H1 (cell line): ENCODE measurements at regions not wholly inside any gene's neighbourhood (a gene's known extent, or its start where the extent isn't known, plus 50 kb on each side); places are given as distances from the start of the nearest gene placed in this dataset.

Experiments
- CTCF ChIA-PET: fragments of 300-600 bp; sonication (Branson Sonifier 250); formaldehyde crosslinking; loops from one replicate; lab custom pipeline; 2021; ENCODE audit not compliant: partially characterized antibody; lab: Charles Lee
- POLR2A ChIA-PET: fragments of 300-600 bp; sonication (Branson Sonifier 250); formaldehyde crosslinking; loops from one replicate; lab custom pipeline; 2021; ENCODE audit warnings: inconsistent platforms; ENCODE audit not compliant: partially characterized antibody; lab: Charles Lee
- DNase-seq, 2 experiments: peaks; one replicate each; pipeline versions ENCODE4 v3.0.0 to v3.0.0-alpha.2; 2010 to 2022; ENCODE audit warnings: low spot score in 2 of 2, low read depth in 1 of 2, mixed read lengths in 1 of 2
- FAIRE-seq: peaks from 2 replicates; lab custom pipeline; 2011; peaks lifted over from hg19 to GRCh38; lab: Jason Lieb, UNC
- H2AFZ ChIP-seq: 2 replicates; pipeline ENCODE4 v1.8.1; 2012; ENCODE audit warnings: low read length, inconsistent platforms
- H2AK5ac ChIP-seq: 2 replicates; pipeline ENCODE4 v1.6.1; 2013; ENCODE audit warnings: low read depth, low read length
- H2BK120ac ChIP-seq: replicated peaks from 2 replicates; pipeline ENCODE3; 2013; ENCODE audit warnings: low read depth, low read length, inconsistent platforms
- H2BK12ac ChIP-seq: 2 replicates; pipeline ENCODE4 v1.6.1; 2013; ENCODE audit warnings: low read depth, low read length
- H2BK15ac ChIP-seq: 2 replicates; pipeline ENCODE4 v1.6.1; 2013; ENCODE audit warnings: low read length
- H2BK20ac ChIP-seq: 2 replicates; pipeline ENCODE4 v1.6.1; 2013; ENCODE audit warnings: low read length
- H2BK5ac ChIP-seq: 2 replicates; pipeline ENCODE4 v1.6.1; 2013; ENCODE audit warnings: low read depth, low read length
- H3K14ac ChIP-seq: 2 replicates; pipeline ENCODE4 v1.6.1; 2013; ENCODE audit warnings: inconsistent platforms; ENCODE audit not compliant: insufficient read length
- H3K18ac ChIP-seq: 2 replicates; pipeline ENCODE4 v1.6.1; 2013; ENCODE audit warnings: low read length; ENCODE audit errors: extremely low read depth
- H3K23ac ChIP-seq: 2 replicates; pipeline ENCODE4 v1.6.1; 2013; ENCODE audit warnings: inconsistent platforms; ENCODE audit not compliant: insufficient read length
- H3K23me2 ChIP-seq: 2 replicates; pipeline ENCODE4 v1.6.1; 2013; ENCODE audit warnings: low read depth, low read length
- H3K27ac ChIP-seq: 2 replicates; pipeline ENCODE4 v1.6.1; 2011; ENCODE audit warnings: low read depth, low read length, inconsistent platforms
- H3K27me3 ChIP-seq, 4 experiments: replicated peaks in 1 of 4; 1 replicate in 1 of 4; 2 replicates in 3 of 4; pipeline versions ENCODE4 v1.6.1 to v1.8.1; 2011 to 2013; ENCODE audit warnings: low read length in 3 of 4, mild to moderate bottlenecking in 3 of 4, inconsistent platforms in 2 of 4, mixed read lengths in 2 of 4, moderate library complexity in 1 of 4; ENCODE audit not compliant: control insufficient read depth in 3 of 4, insufficient read depth in 3 of 4; ENCODE audit errors: extremely low read depth in 1 of 4
- H3K36me3 ChIP-seq, 4 experiments: 2 replicates each; pipeline versions ENCODE4 v1.6.1 to v1.8.1; 2011 to 2013; ENCODE audit warnings: mild to moderate bottlenecking in 4 of 4, low read length in 3 of 4, moderate library complexity in 2 of 4, control low read depth in 1 of 4, inconsistent platforms in 1 of 4; ENCODE audit not compliant: insufficient read depth in 4 of 4, control insufficient read depth in 2 of 4
- H3K4ac ChIP-seq: replicated peaks from 2 replicates; pipeline ENCODE3; 2013; ENCODE audit warnings: low read length, low read depth, mixed read lengths, inconsistent platforms; ENCODE audit not compliant: insufficient read length
- H3K4me1 ChIP-seq, 4 experiments: replicated peaks in 1 of 4; 1 replicate in 1 of 4; 2 replicates in 3 of 4; pipeline versions ENCODE4 v1.6.1 to v1.8.1; 2011 to 2013; ENCODE audit warnings: low read length in 3 of 4, inconsistent platforms in 2 of 4, mixed read lengths in 1 of 4; ENCODE audit not compliant: insufficient read depth in 4 of 4, control insufficient read depth in 3 of 4
- H3K4me2 ChIP-seq, 2 experiments: 2 replicates each; pipeline versions ENCODE4 v1.6.1 to v1.8.1; 2011 to 2013; ENCODE audit warnings: low read depth in 2 of 2, low read length in 2 of 2, control low read depth in 1 of 2, inconsistent platforms in 1 of 2, mild to moderate bottlenecking in 1 of 2; ENCODE audit not compliant: insufficient read depth in 1 of 2
- H3K4me3 ChIP-seq, 4 experiments: fragments of 200-600, 300-600 bp in 1 of 4; sonication (generic), shearing (Covaris generic), sonication (Bioruptor Twin) in 1 of 4; 2 replicates each; pipeline versions ENCODE4 v1.5.1 to v1.8.1; 2011 to 2016; ENCODE audit warnings: low read length in 4 of 4, low read depth in 3 of 4, control low read depth in 2 of 4, inconsistent platforms in 2 of 4, mild to moderate bottlenecking in 2 of 4, mixed read lengths in 1 of 4, moderate library complexity in 1 of 4; ENCODE audit not compliant: insufficient read depth in 2 of 4; ENCODE audit errors: extremely low read depth in 1 of 4
- H3K56ac ChIP-seq: replicated peaks from 2 replicates; pipeline ENCODE3; 2013; ENCODE audit warnings: low read depth, mild to moderate bottlenecking, mixed read lengths, low read length, inconsistent platforms; ENCODE audit not compliant: insufficient read length
- H3K79me1 ChIP-seq: 2 replicates; pipeline ENCODE4 v1.6.1; 2013; ENCODE audit warnings: low read depth, low read length, control low read depth
- H3K79me2 ChIP-seq, 2 experiments: 2 replicates each; pipeline versions ENCODE4 v1.6.1 to v1.8.1; 2012 to 2013; ENCODE audit warnings: low read length in 2 of 2, mild to moderate bottlenecking in 2 of 2, inconsistent platforms in 1 of 2; ENCODE audit not compliant: insufficient read depth in 2 of 2, control insufficient read depth in 1 of 2
- H3K9ac ChIP-seq, 4 experiments: replicated peaks in 1 of 4; 1 replicate in 1 of 4; 2 replicates in 3 of 4; pipeline versions ENCODE4 v1.6.1 to v1.8.1; 2011 to 2013; ENCODE audit warnings: low read depth in 3 of 4, low read length in 3 of 4, control low read depth in 2 of 4, mild to moderate bottlenecking in 2 of 4, moderate library complexity in 2 of 4, inconsistent platforms in 1 of 4; ENCODE audit errors: extremely low read depth in 1 of 4
- H3K9me3 ChIP-seq, 2 experiments: 2 replicates each; pipeline versions ENCODE4 v1.6.1 to v1.8.1; 2012 to 2013; ENCODE audit warnings: mild to moderate bottlenecking in 2 of 2, moderate library complexity in 2 of 2, control low read depth in 1 of 2, inconsistent platforms in 1 of 2, low read depth in 1 of 2, low read length in 1 of 2, mixed read lengths in 1 of 2; ENCODE audit not compliant: insufficient read depth in 2 of 2
- H4K20me1 ChIP-seq, 2 experiments: replicated peaks in 1 of 2; 2 replicates each; pipeline versions ENCODE3 to v1.8.1; 2011 to 2013; ENCODE audit warnings: inconsistent platforms in 2 of 2, low read length in 2 of 2, mild to moderate bottlenecking in 1 of 2; ENCODE audit not compliant: insufficient read depth in 2 of 2, control insufficient read depth in 1 of 2
- H4K5ac ChIP-seq: 2 replicates; pipeline ENCODE4 v1.6.1; 2013; ENCODE audit warnings: low read length, low read depth, mixed read lengths, inconsistent platforms; ENCODE audit not compliant: insufficient read length
- H4K8ac ChIP-seq: 2 replicates; pipeline ENCODE4 v1.8.0; 2013; ENCODE audit warnings: mild to moderate bottlenecking, moderate library complexity, low read length, inconsistent platforms; ENCODE audit not compliant: insufficient read depth; ENCODE audit errors: extremely low read depth
- H4K91ac ChIP-seq: replicated peaks from 2 replicates; pipeline ENCODE3; 2013; ENCODE audit warnings: low read length, mixed read lengths, inconsistent platforms; ENCODE audit not compliant: insufficient read length
- ATF2 ChIP-seq: IDR thresholded peaks from 2 replicates; pipeline ENCODE4 v1.6.1; 2012; ENCODE audit warnings: low read length, inconsistent platforms
- BRCA1 ChIP-seq: IDR thresholded peaks from 2 replicates; pipeline ENCODE4 v1.6.1; 2012; ENCODE audit warnings: low read depth, low read length, improper control_type of control experiment
- JUND ChIP-seq: IDR thresholded peaks from 2 replicates; pipeline ENCODE4 v1.6.1; 2011; ENCODE audit warnings: mild to moderate bottlenecking, improper control_type of control experiment, low read length
- KDM1A ChIP-seq: fragments of 200-600, 300-600 bp; sonication (generic); IDR thresholded peaks from 2 replicates; pipeline ENCODE4 v1.7.1; 2016; ENCODE audit warnings: mild to moderate bottlenecking, low read length, borderline replicate concordance
- PHF8 ChIP-seq: fragments of 200-600 bp; sonication (generic); conservative IDR thresholded peaks from 2 replicates; pipeline ENCODE4 v1.7.1; 2012; ENCODE audit warnings: low read depth, mild to moderate bottlenecking, inconsistent platforms, low read length, moderate library complexity
- RNF2 ChIP-seq: fragments of 200-900, 300-1000 bp; sonication (generic); IDR thresholded peaks from 2 replicates; pipeline ENCODE4 v1.7.1; 2016; ENCODE audit warnings: borderline replicate concordance, low read depth, mild to moderate bottlenecking, antibody characterized with exemption, low read length; ENCODE audit not compliant: poor library complexity, severe bottlenecking; ENCODE audit errors: missing control alignments
- SP1 ChIP-seq: IDR thresholded peaks from 2 replicates; pipeline ENCODE4 v1.6.1; 2011; ENCODE audit warnings: low read depth, low read length
- SP2 ChIP-seq: IDR thresholded peaks from 2 replicates; pipeline ENCODE4 v1.6.1; 2012; ENCODE audit warnings: mild to moderate bottlenecking, low read length, inconsistent platforms
- WGBS, 2 experiments: shearing (Covaris generic) in 1 of 2; methylation state at CpG; one replicate each; pipeline versions ENCODE4 v1.1.6 to v1.1.7; 2013 to 2015; ENCODE audit warnings: low lambda C conversion rate in 2 of 2, mixed read lengths in 2 of 2, inconsistent platforms in 1 of 2, low coverage in 1 of 2, missing lambda C conversion rate in 1 of 2; ENCODE audit not compliant: insufficient replicate concordance in 2 of 2, insufficient coverage in 1 of 2, insufficient read length in 1 of 2; ENCODE audit errors: extremely low coverage in 1 of 2, missing lambda C conversion rate in 1 of 2; 5-methylcytosine and 5-hydroxymethylcytosine counted together

GRCh38 chr1:187168297-187168696, 339.5 kb downstream of the PLA2G4A start:
- H3K18ac ChIP-seq: no peak overlapping the region
- no peaks in the 10 kb centered on the region for H3K36me3 ChIP-seq
- H2AFZ ChIP-seq: no peak overlapping the region
- TF ChIP-seq SP2 (no peak), RNF2 (no peak), KDM1A (no peak), ATF2 (no peak), PHF8 (no peak), BRCA1 (no peak), SP1 (no peak), JUND (no peak)
- TF ChIP-seq, all 59 proteins: peak for 0
- Histone ChIP-seq H3K27ac (no peak overlapping the region), H2AK5ac (no peak overlapping the region), H4K8ac (no peak overlapping the region), H4K5ac (no peak overlapping the region), H2BK20ac (no peak overlapping the region), H3K9ac (no peak overlapping the region), H2BK12ac (no peak overlapping the region), H4K20me1 (no peaks in the 10 kb centered on the region), H3K23me2 (no peaks in the 10 kb centered on the region), H3K79me2 (no peaks in the 10 kb centered on the region), H2BK5ac (no peak overlapping the region), H2BK15ac (no peak overlapping the region), H3K4me3 (no peak overlapping the region), H3K4me1 (no peaks in the 10 kb centered on the region), H3K23ac (no peak overlapping the region), H3K9me3 (no peaks in the 10 kb centered on the region), H3K56ac (no peak overlapping the region), H3K27me3 (no peaks in the 10 kb centered on the region), H3K14ac (no peak overlapping the region), H3K4me2 (no peak overlapping the region), H3K79me1 (no peaks in the 10 kb centered on the region), H4K91ac (no peak overlapping the region), H2BK120ac (no peak overlapping the region), H3K4ac (no peak overlapping the region)
- no peak for FAIRE-seq
- CTCF ChIA-PET: no interaction called here
- POLR2A ChIA-PET: no interaction called here
- DNase-seq: no peak
- WGBS, 2 experiments: 81% methylated on average over 2 of the region's 2 CpGs; no CpG with 5 or more reads in 1 of the 2 experiments
